ENCODE measurements at regions not wholly inside any gene's neighbourhood (a gene's known extent, or its start where the extent isn't known, plus 50 kb on each side); places are given as distances from the start of the nearest gene placed in this dataset.
"Not testable (repeated sequence)": the region's sequence is repeated elsewhere in the genome, so short reads cannot be mapped to it uniquely, and the experiment has no call there.

- DNase-seq: not testable (repeated sequence)
Measured at GRCh38 chr22:15849772-15850171, 159.9 kb downstream of the POTEH start.

- DNase-seq: peak; percentile 35
Measured at GRCh38 chr22:15853716-15854373, 164.0 kb downstream of the POTEH start.

- peak; percentile 41 for DNase-seq
Measured at GRCh38 chr22:15854421-15854820, 164.6 kb downstream of the POTEH start.

- not testable (repeated sequence) for DNase-seq
Measured at GRCh38 chr22:15854978-15855377, 165.2 kb downstream of the POTEH start.

GRCh38 chr22:15880926-15881325, 191.1 kb downstream of the POTEH start:
- not testable (repeated sequence) for DNase-seq

- DNase-seq: not testable (repeated sequence)
Measured at GRCh38 chr22:15904326-15904725, 214.5 kb downstream of the POTEH start.

- DNase-seq: not testable (repeated sequence)
Measured at GRCh38 chr22:15911704-15912103, 221.9 kb downstream of the POTEH start.

- DNase-seq: not testable (repeated sequence)
Measured at GRCh38 chr22:15919120-15919519, 229.3 kb downstream of the POTEH start.

GRCh38 chr22:15920941-15921340, 231.1 kb downstream of the POTEH start:
- not testable (repeated sequence) for DNase-seq

- not testable (repeated sequence) for DNase-seq
Measured at GRCh38 chr22:15922132-15922531, 232.3 kb downstream of the POTEH start.

GRCh38 chr22:15922666-15923065, 232.8 kb downstream of the POTEH start:
- DNase-seq: not testable (repeated sequence)

- DNase-seq: not testable (repeated sequence)
Measured at GRCh38 chr22:15924820-15925219, 235.0 kb downstream of the POTEH start.

GRCh38 chr22:15927172-15927571, 237.3 kb downstream of the POTEH start:
- DNase-seq: not testable (repeated sequence)

Data from activated CD8-positive, alpha-beta memory T cell treated with anti-CD3 and anti-CD28 coated beads, Interleukin-2, amount 50 U/mL, for 48 hours (primary cell).